SKM-1 treated with dmso at 0.1 percent for 144 hours (cell line): ENCODE measurements at regions not wholly inside any gene's neighbourhood (a gene's known extent, or its start where the extent isn't known, plus 50 kb on each side); places are given as distances from the start of the nearest gene placed in this dataset.
"Not testable (repeated sequence)": the region's sequence is repeated elsewhere in the genome, so short reads cannot be mapped to it uniquely, and the experiment has no call there.

Source experiments
- DNase-seq: peaks from one replicate; lab custom pipeline; 2025; ENCODE audit not compliant: unreplicated experiment; lab: John Stamatoyannopoulos, UW

DNA sequence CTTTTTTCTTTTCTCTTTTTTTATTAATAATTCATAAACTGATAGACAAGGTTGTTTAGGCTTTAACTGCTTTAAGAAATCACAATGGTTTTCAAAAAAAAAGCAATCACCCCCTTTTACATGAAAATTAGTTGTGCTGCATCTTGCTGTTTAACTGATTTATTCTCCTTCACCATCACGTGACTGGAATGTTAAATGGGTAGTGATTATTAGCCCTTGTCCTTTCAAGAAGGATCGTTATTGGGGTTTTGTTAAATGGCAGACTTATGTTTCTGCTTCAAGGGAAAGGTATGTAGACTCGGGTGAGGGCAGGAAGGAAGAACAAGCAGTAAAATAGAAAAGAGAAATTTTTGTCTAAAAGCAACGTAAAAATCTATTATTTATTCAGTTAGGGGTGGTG is 175.6 kb upstream of the TLE4 start:
- no peak for DNase-seq

DNA sequence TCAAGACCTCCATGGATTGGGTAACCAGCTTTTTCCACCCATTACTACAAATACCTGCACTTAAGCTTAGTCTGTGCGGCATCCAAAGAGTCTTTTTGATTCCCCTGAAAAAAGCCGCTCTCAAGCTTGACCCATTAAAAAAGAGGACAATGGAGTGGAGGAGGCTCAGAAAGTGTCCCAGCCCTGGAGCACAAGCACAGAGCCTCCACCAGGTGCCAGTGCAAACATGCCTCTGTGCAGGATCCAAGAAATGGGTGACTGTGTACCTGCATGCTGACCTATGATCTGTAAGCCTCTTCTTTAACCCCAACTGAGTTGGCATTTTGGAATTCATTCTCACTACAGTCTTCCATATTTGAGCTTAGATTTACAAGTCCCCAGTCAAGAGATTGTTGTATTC is 168.3 kb upstream of the TLE4 start:
- DNase-seq = no peak

DNA sequence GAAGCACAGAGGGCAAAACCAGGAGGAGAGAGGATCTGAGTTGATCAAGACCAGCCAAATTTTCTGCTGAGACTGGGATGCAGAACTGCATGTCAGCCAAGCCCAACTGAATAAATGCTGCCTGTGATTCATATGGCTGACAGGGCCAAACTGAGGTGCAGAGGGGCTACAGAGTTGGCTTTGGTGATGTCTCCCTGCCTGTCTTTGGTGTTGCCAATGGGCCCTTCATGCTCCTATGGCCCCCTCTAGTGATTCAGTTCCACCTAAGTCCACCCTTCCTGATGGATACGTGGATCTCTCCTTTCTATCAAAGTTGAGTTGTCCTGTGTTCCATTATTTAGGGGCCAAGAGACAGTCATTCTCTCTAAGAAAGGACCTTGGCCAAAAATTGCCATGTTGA is 163.6 kb upstream of the TLE4 start:
- DNase-seq = no peak

DNA sequence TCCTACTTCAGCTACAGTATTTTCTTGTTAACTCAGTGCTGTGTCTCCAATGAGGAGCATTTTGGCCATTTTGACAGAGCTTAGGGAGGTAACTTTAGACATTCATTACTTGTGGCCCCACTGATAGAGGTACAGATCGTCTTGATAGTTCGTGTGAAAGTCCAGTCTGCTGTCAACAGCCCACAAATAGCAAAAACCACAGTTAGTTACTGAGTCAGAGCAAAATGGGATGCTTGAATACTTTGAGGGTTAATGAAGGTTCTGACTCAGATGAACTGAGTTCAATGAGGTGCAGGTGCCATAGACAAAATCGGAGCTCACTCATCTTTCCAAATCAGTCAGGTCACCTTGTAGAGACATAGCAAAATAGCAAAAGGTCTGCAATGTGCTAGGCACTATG is 163.1 kb upstream of the TLE4 start:
- DNase-seq = no peak

DNA sequence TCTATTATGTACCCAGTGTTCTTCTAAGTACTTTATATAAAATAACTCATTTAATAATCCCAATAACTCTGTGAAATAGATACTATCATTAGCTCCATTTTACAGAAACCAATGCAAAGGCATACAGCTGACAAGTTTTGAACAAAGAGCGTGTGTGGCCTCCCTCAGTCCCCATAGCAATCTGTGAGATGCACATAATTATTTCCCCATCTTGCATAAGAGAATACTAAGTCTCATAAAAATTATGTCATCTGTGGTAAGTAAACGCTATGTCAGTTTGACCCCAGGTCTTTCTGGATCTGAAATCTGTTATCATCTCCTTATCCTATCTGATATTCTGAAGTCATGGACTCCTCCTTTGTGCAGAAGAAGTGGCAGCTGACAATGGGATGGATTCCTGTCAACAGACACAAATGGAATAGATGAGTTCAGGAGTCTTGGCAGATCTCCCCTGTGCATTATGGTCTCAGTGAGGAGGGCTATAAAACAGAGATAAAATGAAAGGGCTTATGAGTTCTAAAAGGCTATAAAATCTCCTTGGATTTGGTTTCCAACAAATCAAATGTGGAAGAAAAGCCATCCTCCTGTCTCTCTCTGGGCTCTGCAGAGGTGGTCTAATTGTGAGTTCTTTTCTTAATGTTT is 162.5 kb upstream of the TLE4 start:
- no peak for DNase-seq

DNA sequence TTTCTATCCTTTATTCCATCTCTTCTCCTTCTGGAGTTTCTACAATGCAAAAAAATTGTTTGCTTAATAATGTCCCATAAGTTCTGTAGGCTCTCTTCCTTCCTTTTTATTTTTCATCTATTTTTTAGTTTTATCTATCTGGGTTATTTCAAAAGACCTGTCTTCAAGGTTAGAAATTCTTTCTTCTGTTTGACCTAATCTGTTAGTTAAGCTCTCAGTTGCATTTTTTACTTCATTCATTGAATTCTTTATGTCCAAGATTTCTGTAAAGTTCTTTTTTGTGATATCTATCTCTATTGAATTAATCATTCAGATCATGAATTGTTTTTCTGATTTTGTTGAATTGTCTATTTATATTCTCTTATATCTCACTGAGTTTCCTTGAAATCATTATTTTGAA is 145.9 kb upstream of the TLE4 start:
- no peak for DNase-seq

DNA sequence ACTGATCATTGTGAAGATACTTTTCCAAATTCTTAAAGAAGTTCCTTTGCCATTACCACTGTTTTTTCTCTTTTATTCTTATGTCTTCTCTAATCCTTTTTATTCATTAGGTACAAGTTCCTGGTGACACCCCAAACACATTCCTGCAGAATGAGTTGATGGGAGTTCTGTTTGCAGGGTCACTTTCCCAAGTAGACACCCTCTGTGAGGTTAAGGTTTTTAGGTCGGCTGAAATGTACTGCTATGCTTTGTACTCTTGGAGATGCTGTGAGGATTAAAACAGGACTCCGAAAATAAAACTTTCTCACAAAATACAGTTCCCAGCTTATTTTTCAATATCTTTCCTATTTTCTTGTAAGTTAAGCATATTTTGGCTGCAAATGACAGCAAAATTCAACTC is 143.3 kb upstream of the TLE4 start:
- DNase-seq = no peak

DNA sequence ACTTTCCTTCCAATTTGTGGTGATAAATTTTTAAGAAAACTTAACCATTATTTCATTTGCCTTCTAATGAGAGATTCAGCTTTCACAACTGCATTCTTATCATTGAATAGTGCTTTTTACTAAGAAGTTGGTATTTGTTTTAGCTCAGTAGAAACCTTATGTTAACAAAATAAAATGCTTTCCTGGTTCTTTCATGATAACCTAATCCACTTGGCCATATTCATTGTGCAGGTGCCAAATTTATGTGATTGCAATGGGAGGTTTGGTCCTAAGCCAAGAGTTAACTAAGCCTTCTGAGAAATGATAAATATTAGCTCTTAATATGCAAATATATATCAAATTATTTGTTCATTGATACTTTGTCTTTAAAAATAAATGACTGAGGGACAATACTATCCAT is 141.1 kb upstream of the TLE4 start:
- DNase-seq = no peak

DNA sequence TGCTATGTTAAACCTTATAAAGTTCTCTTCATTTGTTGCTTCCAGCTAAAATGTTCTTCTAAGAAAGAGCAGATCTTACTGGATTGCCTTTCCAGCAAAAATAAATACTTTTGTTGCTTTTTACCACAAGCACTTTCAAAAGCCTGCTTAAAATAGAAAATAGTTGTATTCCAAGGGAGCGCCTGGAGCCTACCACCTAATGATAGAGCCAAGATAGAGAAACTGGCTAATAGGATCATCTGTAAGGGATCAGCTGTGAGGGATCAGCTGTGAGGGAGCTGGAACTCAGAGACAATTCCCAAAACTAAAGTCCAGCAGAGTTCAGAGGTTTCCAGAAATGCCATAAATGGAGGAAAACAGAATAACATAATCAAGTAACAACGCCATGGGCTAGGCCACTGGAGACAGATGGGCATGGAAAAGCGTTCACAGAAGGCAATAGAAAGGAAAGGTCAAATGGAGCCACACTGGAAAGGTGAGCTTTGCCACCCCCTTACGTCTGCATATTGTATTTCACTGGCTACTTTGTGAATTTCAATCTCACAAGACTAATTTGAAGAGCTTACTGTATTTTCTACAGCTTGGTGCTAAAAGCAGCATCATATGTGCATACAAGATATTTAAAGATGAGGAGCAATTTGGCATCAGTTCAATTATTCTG is 140.6 kb upstream of the TLE4 start:
- no peak for DNase-seq

DNA sequence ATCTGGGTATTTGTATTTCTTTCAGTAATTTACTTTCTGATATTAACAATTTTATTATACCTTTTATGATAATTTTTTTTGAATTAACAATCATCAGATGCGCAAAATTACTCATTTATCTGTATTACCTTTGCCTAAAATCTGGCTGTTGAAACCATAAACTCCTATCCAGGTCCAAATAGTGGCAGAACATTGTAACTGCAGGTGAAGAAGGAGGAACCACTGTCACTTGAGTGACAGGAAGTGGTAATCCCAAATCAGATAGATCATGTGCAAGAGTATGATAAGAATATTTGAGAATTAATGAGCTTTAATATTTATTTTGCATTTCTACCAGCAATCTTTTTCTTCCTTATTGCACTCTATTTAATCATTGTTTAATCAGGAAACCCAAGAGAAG is 139.3 kb upstream of the TLE4 start:
- no peak for DNase-seq

DNA sequence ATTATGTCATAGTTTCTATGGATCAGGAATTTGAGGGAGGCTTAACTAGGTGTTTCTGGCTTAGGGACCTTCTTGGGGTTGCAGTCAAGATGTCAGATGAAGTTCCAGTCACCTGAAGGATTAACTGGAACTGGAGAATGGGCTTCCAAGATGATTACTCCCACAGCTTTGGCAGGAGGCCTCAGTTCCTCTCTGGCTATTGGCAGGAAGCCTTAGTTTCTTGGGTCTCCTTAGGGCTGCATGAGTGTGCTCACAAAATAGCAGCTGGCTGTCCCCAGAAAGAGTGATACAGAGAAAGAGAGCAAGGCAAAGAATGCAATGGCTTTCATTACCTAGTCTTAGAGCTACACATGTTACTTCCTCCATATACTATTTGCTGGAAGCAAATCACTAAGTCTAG is 138.1 kb upstream of the TLE4 start:
- DNase-seq = no peak

DNA sequence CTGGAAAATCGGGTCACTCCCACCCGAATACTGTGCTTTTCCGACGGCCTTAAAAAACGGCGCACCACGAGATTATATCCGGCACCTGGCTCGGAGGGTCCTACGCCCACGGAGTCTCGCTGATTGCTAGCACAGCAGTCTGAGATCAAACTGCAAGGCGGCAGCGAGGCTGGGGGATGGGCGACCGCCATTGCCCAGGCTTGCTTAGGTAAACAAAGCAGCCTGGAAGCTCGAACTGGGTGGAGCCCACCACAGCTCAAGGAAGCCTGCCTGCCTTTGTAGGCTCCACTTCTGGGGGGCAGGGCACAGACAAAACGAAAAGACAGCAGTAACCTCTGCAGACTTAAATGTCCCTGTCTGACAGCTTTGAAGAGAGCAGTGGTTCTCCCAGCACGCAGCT is 132.5 kb upstream of the TLE4 start:
- DNase-seq = not testable (repeated sequence)

DNA sequence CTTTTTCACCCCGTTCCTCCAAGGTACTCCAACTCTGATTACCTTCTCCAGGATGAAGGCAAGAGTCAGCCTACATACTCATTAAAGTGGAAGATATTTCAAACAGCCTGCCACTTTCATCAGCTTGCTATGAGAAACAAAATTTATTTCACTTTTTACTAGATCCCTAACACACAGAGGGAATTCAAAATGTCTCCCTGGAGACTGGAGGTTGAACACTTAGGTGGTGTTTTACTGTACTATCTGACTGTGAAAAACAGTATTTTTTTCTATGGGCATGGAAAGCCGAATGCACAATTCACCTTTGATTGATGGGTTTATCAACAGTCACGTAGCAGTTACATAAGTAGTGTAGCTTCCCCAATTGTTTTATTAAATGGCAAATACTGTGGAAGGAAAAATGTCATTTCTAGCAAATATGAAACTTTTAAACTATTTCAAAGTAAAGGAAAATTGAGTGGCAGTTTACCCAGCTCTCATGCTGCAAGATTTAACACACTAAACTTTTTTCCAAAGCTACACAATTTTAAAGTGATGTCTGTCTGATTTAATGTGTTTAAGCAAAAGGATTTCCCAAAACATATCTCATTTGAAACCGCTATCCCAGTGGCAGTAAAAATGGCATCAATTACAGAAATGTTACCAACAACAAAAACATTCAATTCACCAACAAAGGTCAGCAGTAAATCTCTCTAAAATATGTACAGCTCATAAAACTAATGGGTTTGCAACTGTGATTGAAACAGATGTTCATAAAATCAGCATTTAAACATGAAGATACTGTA is 125.0 kb upstream of the TLE4 start:
- DNase-seq = no peak

DNA sequence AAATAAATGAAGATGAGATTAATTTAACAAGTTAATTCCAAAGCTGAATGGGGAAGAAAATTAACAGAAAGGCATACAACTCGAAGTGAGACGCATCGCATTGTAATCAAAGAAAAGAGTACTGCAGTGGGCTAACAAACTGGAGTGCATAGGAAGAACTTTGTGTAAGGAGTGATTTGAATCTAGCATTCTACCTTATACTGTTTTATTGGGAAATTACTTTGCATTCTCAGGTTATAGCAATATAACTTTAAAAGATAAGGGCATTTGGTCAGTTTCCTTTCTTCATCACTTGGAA is 124.5 kb upstream of the TLE4 start:
- no peak for DNase-seq

DNA sequence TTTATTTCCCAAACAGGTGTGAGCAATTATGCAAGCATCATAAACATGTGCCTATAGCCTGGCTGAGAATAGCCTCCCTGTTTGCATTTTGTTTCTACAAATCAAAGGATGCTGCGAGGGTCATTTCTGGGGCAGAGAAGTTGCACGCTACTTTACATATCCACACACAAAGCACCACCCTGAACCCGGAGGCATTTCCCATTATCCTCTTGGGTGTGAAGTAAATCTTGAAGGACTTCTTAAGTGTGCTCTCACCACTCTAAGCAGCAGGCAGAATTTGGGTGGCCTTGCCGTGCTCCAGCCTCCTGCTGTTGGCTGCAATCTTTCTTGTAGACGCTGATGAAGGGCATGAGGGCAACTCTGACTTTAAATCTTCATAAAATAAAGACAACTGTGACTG is 124.0 kb upstream of the TLE4 start:
- no peak for DNase-seq

DNA sequence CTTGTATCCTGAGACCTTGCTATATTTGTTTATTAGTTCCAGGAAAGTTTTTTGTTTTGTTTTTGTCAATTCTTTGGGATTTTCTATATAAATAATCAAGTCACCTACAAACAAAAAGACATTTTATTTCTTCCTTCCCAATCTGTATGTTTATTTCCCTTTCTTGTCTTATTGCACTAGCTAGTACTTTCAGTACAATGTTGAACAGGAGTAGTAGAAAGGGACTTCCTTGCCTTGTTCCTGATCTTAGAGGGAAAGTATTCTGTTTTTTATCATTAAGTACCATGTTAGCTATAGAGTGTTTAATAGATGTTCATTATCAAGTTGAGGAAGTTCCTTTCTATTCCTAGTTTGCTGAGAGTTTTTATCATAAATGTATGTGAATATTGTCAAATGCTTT is 119.5 kb upstream of the TLE4 start:
- DNase-seq = no peak

DNA sequence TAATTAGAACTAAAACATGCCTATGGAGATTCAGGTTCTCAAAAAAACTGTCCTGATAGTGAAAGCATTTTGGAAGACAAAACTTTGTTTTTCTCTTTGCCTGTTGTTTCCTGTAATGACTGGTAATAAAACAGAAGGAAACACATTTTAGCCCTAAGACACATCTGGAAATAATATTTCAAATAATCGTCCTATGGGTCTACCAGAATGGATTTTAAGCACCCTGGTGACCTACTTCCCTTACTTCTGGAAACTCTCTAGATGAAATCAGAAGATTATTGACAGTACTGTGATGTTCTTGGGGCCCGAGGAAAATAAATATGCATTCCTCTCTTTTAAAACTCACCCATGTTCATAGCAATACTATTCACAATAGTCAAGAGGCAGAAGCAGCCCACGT is 110.1 kb upstream of the TLE4 start:
- DNase-seq = no peak

DNA sequence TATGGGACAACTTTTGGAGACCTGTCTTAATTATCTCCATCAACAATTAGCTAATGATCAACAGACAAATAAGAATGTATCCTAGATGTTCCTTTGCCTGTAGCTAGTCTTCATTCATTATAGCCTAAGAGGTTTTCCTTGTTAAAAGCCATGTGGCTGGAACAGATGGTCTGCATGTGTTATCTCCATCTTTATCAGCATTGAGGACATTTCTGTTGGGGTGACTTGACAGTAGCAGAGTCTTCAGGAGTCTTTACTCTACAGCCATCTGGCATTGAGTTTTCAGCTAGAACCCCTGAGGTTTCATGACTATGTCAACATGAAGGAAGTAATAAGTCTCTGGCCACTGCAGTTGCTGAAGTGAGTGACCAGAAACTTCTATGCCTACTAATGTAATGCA is 106.6 kb upstream of the TLE4 start:
- DNase-seq = no peak

DNA sequence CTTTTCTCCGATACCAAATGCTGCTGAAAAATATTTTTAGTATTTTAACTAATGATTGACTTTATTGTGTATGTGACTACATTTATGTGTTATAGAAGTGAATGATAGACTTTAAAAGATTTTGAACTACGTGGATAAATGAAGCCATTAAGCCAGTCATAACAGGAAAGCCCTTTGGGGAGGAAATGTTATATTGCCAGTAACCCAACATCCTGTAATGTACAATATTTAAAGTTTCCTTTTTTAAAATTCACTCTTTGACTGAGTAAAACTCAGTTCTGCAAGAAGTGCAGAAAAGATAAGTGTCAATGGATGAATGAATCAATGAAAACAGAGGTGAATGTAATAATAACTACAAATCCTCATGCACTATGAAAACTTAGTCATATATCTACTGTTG is 102.6 kb upstream of the TLE4 start:
- no peak for DNase-seq

DNA sequence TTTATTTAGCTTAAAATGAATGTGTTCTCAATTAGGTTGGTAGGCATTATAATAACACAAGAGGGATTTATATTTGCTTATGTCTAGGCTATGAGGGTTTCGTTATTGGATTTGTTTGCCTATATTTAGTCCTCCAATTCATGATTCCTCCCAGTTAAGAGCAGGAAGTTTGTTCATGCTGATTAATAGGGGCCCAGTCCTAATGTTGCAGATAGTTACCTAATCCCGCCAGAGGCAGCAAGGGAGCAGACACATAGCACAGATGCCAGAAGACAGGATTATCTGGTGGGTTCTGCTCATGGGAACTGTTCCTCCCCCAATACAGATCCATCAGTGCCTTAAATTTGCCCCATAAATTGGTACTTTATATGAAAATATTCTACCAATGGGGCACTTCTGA is 100.8 kb upstream of the TLE4 start:
- no peak for DNase-seq

DNA sequence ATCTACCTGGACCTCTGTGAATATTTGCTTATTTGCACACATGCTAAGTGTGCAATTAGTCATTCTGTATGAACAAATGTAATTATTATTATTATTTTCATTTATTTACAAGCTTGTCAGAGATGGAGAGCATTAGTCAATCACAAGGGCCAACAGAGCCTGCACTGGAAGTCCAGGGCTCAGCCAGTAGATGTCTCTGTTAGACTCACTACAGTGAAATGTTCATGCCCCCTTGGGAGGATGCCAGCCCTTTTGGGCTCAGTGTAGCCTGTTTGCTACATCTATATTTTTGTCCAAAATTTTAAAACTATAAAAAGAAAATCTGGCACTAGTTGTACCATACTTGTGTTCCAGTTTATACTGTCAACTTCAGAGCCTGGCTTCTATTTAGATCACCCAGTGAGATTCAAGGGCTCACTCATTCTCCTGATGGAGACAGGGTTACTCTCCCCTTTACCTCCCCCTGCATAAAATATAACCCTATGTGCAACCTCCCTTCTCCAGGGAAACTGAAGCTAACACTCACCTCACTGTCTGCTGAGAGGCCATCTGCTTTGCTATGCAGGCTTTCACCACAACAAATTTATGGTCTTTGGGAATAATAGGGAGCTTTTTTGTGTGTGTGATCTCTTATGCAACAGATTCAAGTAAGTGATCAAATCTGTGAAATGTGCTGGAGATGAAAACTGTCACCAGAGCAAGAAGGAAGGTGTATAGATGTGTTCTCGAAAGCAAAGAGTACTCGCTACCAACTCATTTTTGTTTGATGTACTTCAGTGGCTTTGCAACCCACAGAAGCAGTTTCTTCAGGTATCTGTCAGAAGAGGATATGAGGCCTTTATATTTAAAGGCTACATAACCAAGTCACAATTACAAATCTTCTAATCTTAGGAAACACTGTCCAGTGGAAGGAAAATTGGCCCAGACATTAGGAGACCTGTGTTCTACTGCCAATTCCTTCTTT is 99.9 kb upstream of the TLE4 start:
- no peak for DNase-seq

DNA sequence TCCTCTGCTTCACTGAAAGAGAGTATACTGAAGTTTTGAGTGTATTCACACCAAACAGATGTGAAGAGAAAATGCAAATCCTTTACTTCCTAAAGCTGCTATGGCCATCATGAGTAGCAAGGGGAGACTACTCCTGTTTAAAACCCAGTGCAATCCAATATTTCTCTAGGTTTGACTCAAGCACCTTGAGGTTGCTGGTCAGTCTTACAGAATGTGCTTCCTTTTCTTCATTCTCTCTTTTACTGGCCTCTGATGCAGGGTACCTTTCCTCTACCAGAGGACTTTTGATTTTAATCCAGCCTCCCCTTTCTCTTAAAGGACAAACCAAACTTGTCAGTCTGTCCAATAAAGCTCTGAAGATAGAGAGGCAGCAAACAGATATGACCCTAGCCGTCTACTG is 98.1 kb upstream of the TLE4 start:
- no peak for DNase-seq
